CD14-positive monocyte (primary cell): ENCODE measurements at regions not wholly inside any gene's neighbourhood (a gene's known extent, or its start where the extent isn't known, plus 50 kb on each side); places are given as distances from the start of the nearest gene placed in this dataset.
A peak's percentile ranks its signal among the peaks of the same experiment; 100 is the strongest.

Source experiments
- DNase-seq, 3 donors: peaks; one replicate each; pipeline ENCODE4 v3.0.0-alpha.2; 2011 to 2022
- H2AFZ ChIP-seq: 2 replicates; pipeline ENCODE4 v1.6.0; 2012; ENCODE audit warnings: mild to moderate bottlenecking, low read depth, low read length, inconsistent platforms; ENCODE audit not compliant: insufficient read depth, poor library complexity, severe bottlenecking
- H3K27ac ChIP-seq, 2 donors: 1 replicate in 1 of 2; 2 replicates in 1 of 2; pipeline ENCODE4 v1.5.1; 2012 to 2013; ENCODE audit warnings: low read length in 2 of 2, control low read depth in 1 of 2, inconsistent platforms in 1 of 2, low read depth in 1 of 2, mild to moderate bottlenecking in 1 of 2
- H3K27me3 ChIP-seq, 2 donors: one replicate each; pipeline versions ENCODE4 v1.6.0 to v1.6.1; 2011 to 2013; ENCODE audit warnings: low read length in 2 of 2; ENCODE audit not compliant: control insufficient read depth in 2 of 2, insufficient read depth in 2 of 2
- H3K36me3 ChIP-seq, 2 donors: replicated peaks in 1 of 2; 1 replicate in 1 of 2; 2 replicates in 1 of 2; pipeline versions ENCODE4 v1.5.1 to v1.6.1; 2012 to 2013; ENCODE audit warnings: low read length in 2 of 2, control low read depth in 1 of 2, inconsistent platforms in 1 of 2, mild to moderate bottlenecking in 1 of 2; ENCODE audit not compliant: insufficient read depth in 2 of 2, control insufficient read depth in 1 of 2
- H3K4me1 ChIP-seq, 2 donors: 1 replicate in 1 of 2; 2 replicates in 1 of 2; pipeline versions ENCODE4 v1.5.1 to v1.6.1; 2012 to 2013; ENCODE audit warnings: low read length in 2 of 2, control low read depth in 1 of 2, inconsistent platforms in 1 of 2, mild to moderate bottlenecking in 1 of 2, moderate library complexity in 1 of 2; ENCODE audit not compliant: insufficient read depth in 2 of 2, control insufficient read depth in 1 of 2
- H3K4me2 ChIP-seq: replicated peaks from 2 replicates; pipeline ENCODE3; 2012; ENCODE audit warnings: low read length, moderate library complexity, mild to moderate bottlenecking; ENCODE audit not compliant: poor library complexity, severe bottlenecking; ENCODE audit errors: extremely low read depth
- H3K4me3 ChIP-seq, 3 experiments: fragments of 200-600 bp in 1 of 3; sonication (generic) in 1 of 3; replicated peaks in 1 of 3; 1 replicate in 2 of 3; 2 replicates in 1 of 3; pipeline ENCODE4 v1.5.1; 2011 to 2013; ENCODE audit warnings: low read length in 3 of 3, mild to moderate bottlenecking in 3 of 3, control low read depth in 2 of 3, low read depth in 2 of 3, inconsistent platforms in 1 of 3, moderate library complexity in 1 of 3
- H3K79me2 ChIP-seq: 2 replicates; pipeline ENCODE4 v1.6.0; 2012; ENCODE audit warnings: mild to moderate bottlenecking, control low read depth, inconsistent platforms, low read length, moderate library complexity; ENCODE audit not compliant: insufficient read depth
- H3K9ac ChIP-seq: 2 replicates; pipeline ENCODE4 v1.6.0; 2017; ENCODE audit warnings: low read length, mild to moderate bottlenecking; ENCODE audit not compliant: insufficient read depth, poor library complexity, severe bottlenecking
- H3K9me3 ChIP-seq, 2 donors: replicated peaks in 1 of 2; 1 replicate in 1 of 2; 2 replicates in 1 of 2; pipeline versions ENCODE4 v1.5.1 to v1.6.1; 2012 to 2013; ENCODE audit warnings: low read length in 2 of 2, control low read depth in 1 of 2; ENCODE audit not compliant: control insufficient read depth in 1 of 2, insufficient read depth in 1 of 2
- H4K20me1 ChIP-seq: 2 replicates; pipeline ENCODE4 v1.6.0; 2012; ENCODE audit warnings: mild to moderate bottlenecking, low read length, control low read depth, moderate library complexity; ENCODE audit not compliant: insufficient read depth
- H3K27ac Mint-ChIP-seq, 7 donors: one replicate each; pipeline ENCODE4 v1.8.0; 2020; ENCODE audit warnings: mild to moderate bottlenecking in 7 of 7, mixed read lengths in 7 of 7, moderate library complexity in 6 of 7, inconsistent platforms in 2 of 7
- H3K27me3 Mint-ChIP-seq, 3 donors: one replicate each; pipeline ENCODE4 v1.8.0; 2021 to 2022; ENCODE audit warnings: low read depth in 3 of 3, mild to moderate bottlenecking in 3 of 3, mixed read lengths in 3 of 3, moderate library complexity in 3 of 3, inconsistent platforms in 1 of 3
- H3K36me3 Mint-ChIP-seq, 2 donors: one replicate each; pipeline ENCODE4 v1.8.0; 2020; ENCODE audit warnings: mixed read lengths in 2 of 2, inconsistent platforms in 1 of 2, mild to moderate bottlenecking in 1 of 2
- H3K4me1 Mint-ChIP-seq: one replicate; pipeline ENCODE4 v1.8.0; 2020; ENCODE audit warnings: mild to moderate bottlenecking, mixed read lengths
- H3K4me3 Mint-ChIP-seq, 2 donors: one replicate each; pipeline ENCODE4 v1.8.0; 2020; ENCODE audit warnings: mild to moderate bottlenecking in 2 of 2, mixed read lengths in 2 of 2, moderate library complexity in 1 of 2
- H3K9me3 Mint-ChIP-seq, 7 donors: one replicate each; pipeline ENCODE4 v1.8.0; 2020 to 2022; ENCODE audit warnings: mixed read lengths in 7 of 7, mild to moderate bottlenecking in 6 of 7, moderate library complexity in 6 of 7, inconsistent platforms in 2 of 7
- CTCF ChIP-seq: fragments of 200-600 bp; IDR thresholded peaks from one replicate; pipeline ENCODE4 v1.8.0; 2022; ENCODE audit warnings: antibody characterized with exemption, mild to moderate bottlenecking
- WGBS: methylation state at CpG from one replicate; pipeline ENCODE4 v1.1.5; 2013; ENCODE audit warnings: missing lambda C conversion rate; ENCODE audit not compliant: insufficient coverage; 5-methylcytosine and 5-hydroxymethylcytosine counted together
- intact Hi-C, 2 donors: fragments of 100-400 bp; cut with micrococcal nuclease; formaldehyde crosslinking; loops; one replicate each; pipeline versions ENCODE4 v1.15.0 to v1.15.1; 2023

GRCh38 chr12:66061076-66061475, 69.5 kb downstream of the LLPH start:
- Mint-ChIP-seq H3K9me3 (peaks cover 0 to 1% (median 0%) of the 10 kb centered on the region in 7 donors), H3K4me1 (peaks cover 4% of the 10 kb centered on the region), H3K27me3 (peaks cover 2 to 11% (median 4%) of the 10 kb centered on the region in 3 donors), H3K36me3 (no peaks in the 10 kb centered on the region), H3K27ac (no peak overlapping the region), H3K4me3 (no peak overlapping the region)
- H3K9ac ChIP-seq = no peak overlapping the region
- TF ChIP-seq CTCF = no peak
- no CpG with 5 or more reads among the region's 3 CpGs for WGBS
- no peak overlapping the region for H3K4me3 ChIP-seq
- no peaks in the 10 kb centered on the region for H3K9me3 ChIP-seq
- H3K27ac ChIP-seq = no peak overlapping the region
- intact Hi-C loops = no loop called here
- H3K4me2 ChIP-seq = no peak overlapping the region
- no peaks in the 10 kb centered on the region for H3K79me2 ChIP-seq
- peaks cover 0 to 5% of the 10 kb centered on the region in 2 donors for H3K27me3 ChIP-seq
- DNase-seq = no peak
- no peaks in the 10 kb centered on the region for H3K36me3 ChIP-seq
- H3K4me1 ChIP-seq = no peaks in the 10 kb centered on the region
- H2AFZ ChIP-seq = no peak overlapping the region
- no peaks in the 10 kb centered on the region for H4K20me1 ChIP-seq

- peaks cover 2 to 11% (median 3%) of the 10 kb centered on the region in 3 donors for H3K27me3 Mint-ChIP-seq
- no peak for TF ChIP-seq CTCF
- intact Hi-C loops = no loop called here
- Histone ChIP-seq H3K4me2 (no peak overlapping the region), H3K27ac (no peak overlapping the region), H3K9ac (no peak overlapping the region), H3K4me3 (no peak overlapping the region), H3K9me3 (no peaks in the 10 kb centered on the region), H3K4me1 (no peaks in the 10 kb centered on the region), H3K27me3 (peaks cover 0 to 5% of the 10 kb centered on the region in 2 donors), H4K20me1 (no peaks in the 10 kb centered on the region), H2AFZ (no peak overlapping the region), H3K36me3 (no peaks in the 10 kb centered on the region), H3K79me2 (no peaks in the 10 kb centered on the region)
- H3K27ac Mint-ChIP-seq = peak overlapping the region in 1 of 7 donors; percentile 58
- no CpG with 5 or more reads among the region's 2 CpGs for WGBS
- no peaks in the 10 kb centered on the region for H3K36me3 Mint-ChIP-seq
- H3K4me1 Mint-ChIP-seq = peaks cover 9% of the 10 kb centered on the region
- DNase-seq = no peak
- H3K9me3 Mint-ChIP-seq = peaks cover 0 to 1% (median 0%) of the 10 kb centered on the region in 7 donors
- no peak overlapping the region for H3K4me3 Mint-ChIP-seq
Measured at GRCh38 chr12:66060163-66060907, 70.2 kb downstream of the LLPH start.
